ENCODE measurements at regions not wholly inside any gene's neighbourhood (a gene's known extent, or its start where the extent isn't known, plus 50 kb on each side); places are given as distances from the start of the nearest gene placed in this dataset.

- TF ChIP-seq ZNF70 (CRISPR knock-in tag; IDR thresholded peaks at IDR 0.05) (no peak), ISL1 (CRISPR knock-in tag; IDR thresholded peaks at IDR 0.05) (no peak), ZC3H10 (CRISPR knock-in tag; IDR thresholded peaks at IDR 0.05) (no peak), SNAI2 (CRISPR knock-in tag; IDR thresholded peaks at IDR 0.05) (no peak), ZNF8 (CRISPR knock-in tag; IDR thresholded peaks at IDR 0.05) (no peak), ZFP3 (CRISPR knock-in tag; IDR thresholded peaks at IDR 0.05) (no peak), TCF4 (CRISPR knock-in tag; IDR thresholded peaks at IDR 0.05; ENCODE audit: borderline replicate concordance) (no peak), CSDC2 (CRISPR knock-in tag; IDR thresholded peaks at IDR 0.05) (no peak), ZFP30 (CRISPR knock-in tag; IDR thresholded peaks at IDR 0.05) (no peak), BACH2 (CRISPR knock-in tag; IDR thresholded peaks at IDR 0.05; ENCODE audit: borderline replicate concordance) (no peak), ESRRG (CRISPR knock-in tag; IDR thresholded peaks at IDR 0.05) (no peak), POU6F1 (CRISPR knock-in tag; IDR thresholded peaks at IDR 0.05; ENCODE audit: borderline replicate concordance, low read depth) (no peak), CREB5 (CRISPR knock-in tag; IDR thresholded peaks at IDR 0.05; ENCODE audit: low read depth) (no peak), ARNTL (CRISPR knock-in tag; IDR thresholded peaks at IDR 0.05; ENCODE audit: borderline replicate concordance, low read depth) (no peak), GLIS3 (CRISPR knock-in tag; IDR thresholded peaks at IDR 0.05) (no peak)
- no peak for ATAC-seq
These were observed 677.5 kb downstream of the ZPLD1 start for GRCh38 chr3:103112273-103112672.

- TF ChIP-seq GLIS3 (CRISPR knock-in tag; IDR thresholded peaks at IDR 0.05) (no peak), ESRRG (CRISPR knock-in tag; IDR thresholded peaks at IDR 0.05) (no peak), ZNF70 (CRISPR knock-in tag; IDR thresholded peaks at IDR 0.05) (no peak), ARNTL (CRISPR knock-in tag; IDR thresholded peaks at IDR 0.05; ENCODE audit: borderline replicate concordance, low read depth) (no peak), TCF4 (CRISPR knock-in tag; IDR thresholded peaks at IDR 0.05; ENCODE audit: borderline replicate concordance) (no peak), POU6F1 (CRISPR knock-in tag; IDR thresholded peaks at IDR 0.05; ENCODE audit: borderline replicate concordance, low read depth) (no peak), CSRNP3 (CRISPR knock-in tag; IDR thresholded peaks at IDR 0.05) (no peak), CREB5 (CRISPR knock-in tag; IDR thresholded peaks at IDR 0.05; ENCODE audit: low read depth) (no peak), ZFP3 (CRISPR knock-in tag; IDR thresholded peaks at IDR 0.05) (no peak), PATZ1 (CRISPR knock-in tag; IDR thresholded peaks at IDR 0.05; ENCODE audit: borderline replicate concordance) (no peak)
- ATAC-seq: no peak
These were observed 691.3 kb downstream of the ZPLD1 start for GRCh38 chr3:103126115-103126514.

GRCh38 chr3:103127098-103127630 is 692.3 kb downstream of the ZPLD1 start:
- ATAC-seq: no peak
- no peak for TF ChIP-seq CSRNP3 (CRISPR knock-in tag; IDR thresholded peaks at IDR 0.05)
- no peak for TF ChIP-seq ESRRG (CRISPR knock-in tag; IDR thresholded peaks at IDR 0.05)
- TF ChIP-seq CSDC2 (CRISPR knock-in tag; IDR thresholded peaks at IDR 0.05): no peak
- no peak for TF ChIP-seq SNAI2 (CRISPR knock-in tag; IDR thresholded peaks at IDR 0.05)
